BLaER1 treated with 17β-estradiol and CSF1 and Interleukin-3, amounts not matched to agents 10 nM and 100 nM (cell line): ENCODE measurements at regions not wholly inside any gene's neighbourhood (a gene's known extent, or its start where the extent isn't known, plus 50 kb on each side); places are given as distances from the start of the nearest gene placed in this dataset.

Source experiments
- H3K27ac ChIP-seq, 11 experiments: shearing (Covaris generic); formaldehyde crosslinking; 2 replicates each; pipeline ENCODE4 v1.8.1; 2022
- H3K27me3 ChIP-seq, 11 experiments: shearing (Covaris generic); formaldehyde crosslinking; 2 replicates each; pipeline ENCODE4 v1.8.1; 2022
- H3K36me3 ChIP-seq, 11 experiments: shearing (Covaris generic); formaldehyde crosslinking; 2 replicates each; pipeline ENCODE4 v1.8.1; 2022
- H3K4me1 ChIP-seq, 10 experiments: shearing (Covaris generic); formaldehyde crosslinking; 2 replicates each; pipeline ENCODE4 v1.8.1; 2022
- H3K4me2 ChIP-seq, 11 experiments: shearing (Covaris generic); formaldehyde crosslinking; 2 replicates each; pipeline ENCODE4 v1.8.1; 2022
- H3K4me3 ChIP-seq, 10 experiments: shearing (Covaris generic); formaldehyde crosslinking; 2 replicates each; pipeline ENCODE4 v1.8.1; 2022
- H3K9ac ChIP-seq, 11 experiments: shearing (Covaris generic); formaldehyde crosslinking; 2 replicates each; pipeline ENCODE4 v1.8.1; 2022
- H3K9me3 ChIP-seq, 11 experiments: shearing (Covaris generic); formaldehyde crosslinking; replicated peaks in 1 of 11; 2 replicates each; pipeline ENCODE4 v1.8.1; 2022
- H4K20me1 ChIP-seq, 11 experiments: shearing (Covaris generic); formaldehyde crosslinking; 2 replicates each; pipeline ENCODE4 v1.8.1; 2022
- Cebpa-rat ChIP-seq, 11 experiments: shearing (Covaris generic); IDR thresholded peaks; 2 replicates each; pipeline ENCODE4 v1.8.1; 2022

- H3K27me3 ChIP-seq, result no peaks in the 10 kb centered on the region
- H3K9ac ChIP-seq, result peak overlapping the region in 2 of 11 experiments; percentile 44 to 62; a peak in 4 of 22 replicates
- peak overlapping the region in 6 of 11 experiments; percentile 53 to 90 (median 84); a peak in 8 of 22 replicates for H3K27ac ChIP-seq
- H3K4me1 ChIP-seq, result peaks cover 39 to 82% (median 46%) of the 10 kb centered on the region in 10 experiments
- H4K20me1 ChIP-seq, result no peaks in the 10 kb centered on the region
- peak overlapping the region in 4 of 11 experiments; percentile 83 to 94 (median 86); a peak in 8 of 22 replicates for H3K4me2 ChIP-seq
- H3K9me3 ChIP-seq, result peaks cover 0 to 7% (median 0%) of the 10 kb centered on the region in 11 experiments; a peak in 4 of 22 replicates
- no peaks in the 10 kb centered on the region for H3K36me3 ChIP-seq
- H3K4me3 ChIP-seq, result no peak overlapping the region
- no peak for TF ChIP-seq Cebpa-rat (IDR thresholded peaks at IDR 0.05)
Observed at GRCh38 chr9:76557674-76558225, 98.8 kb downstream of the GCNT1 start.

- Histone ChIP-seq H3K27me3 (no peaks in the 10 kb centered on the region), H3K9me3 (peaks cover 0 to 7% (median 0%) of the 10 kb centered on the region in 11 experiments; a peak in 4 of 22 replicates), H3K36me3 (no peaks in the 10 kb centered on the region), H3K9ac (peak overlapping the region in 4 of 11 experiments; percentile 6 to 65 (median 54); a peak in 7 of 22 replicates), H4K20me1 (no peaks in the 10 kb centered on the region), H3K4me1 (peaks cover 46 to 87% (median 53%) of the 10 kb centered on the region in 10 experiments), H3K4me3 (no peak overlapping the region), H3K27ac (peak overlapping the region in 10 of 11 experiments; percentile 38 to 90 (median 74); a peak in 19 of 22 replicates), H3K4me2 (peak overlapping the region in 9 of 11 experiments; percentile 62 to 94 (median 81); a peak in 16 of 22 replicates)
- TF ChIP-seq Cebpa-rat (IDR thresholded peaks at IDR 0.05), result no peak
Observed at GRCh38 chr9:76558465-76558864, 99.5 kb downstream of the GCNT1 start.

GRCh38 chr9:76559286-76559685 lies 100.3 kb downstream of the GCNT1 start:
- Histone ChIP-seq H4K20me1 (no peaks in the 10 kb centered on the region), H3K36me3 (no peaks in the 10 kb centered on the region), H3K4me2 (peak overlapping the region; percentile 50 to 94 (median 74)), H3K27me3 (no peaks in the 10 kb centered on the region), H3K9ac (peak overlapping the region in 7 of 11 experiments; percentile 11 to 65 (median 42); a peak in 9 of 22 replicates), H3K4me1 (peaks cover 46 to 88% (median 57%) of the 10 kb centered on the region in 10 experiments), H3K4me3 (no peak overlapping the region), H3K9me3 (peaks cover 0 to 7% (median 0%) of the 10 kb centered on the region in 11 experiments; a peak in 4 of 22 replicates), H3K27ac (peak overlapping the region; percentile 42 to 90 (median 69); a peak in 21 of 22 replicates)
- TF ChIP-seq Cebpa-rat (IDR thresholded peaks at IDR 0.05), result no peak

- no peak overlapping the region for H3K4me3 ChIP-seq
- H3K4me1 ChIP-seq, result peaks cover 46 to 97% (median 57%) of the 10 kb centered on the region in 10 experiments
- H3K9me3 ChIP-seq, result peaks cover 0 to 5% (median 0%) of the 10 kb centered on the region in 11 experiments; a peak in 4 of 22 replicates
- H3K9ac ChIP-seq, result peak overlapping the region in 2 of 11 experiments; percentile 56 to 74; a peak in 2 of 22 replicates
- no peaks in the 10 kb centered on the region for H3K27me3 ChIP-seq
- no peaks in the 10 kb centered on the region for H4K20me1 ChIP-seq
- no peaks in the 10 kb centered on the region for H3K36me3 ChIP-seq
- no peak for TF ChIP-seq Cebpa-rat (IDR thresholded peaks at IDR 0.05)
- peak overlapping the region in 10 of 11 experiments; percentile 42 to 90 (median 74); a peak in 19 of 22 replicates for H3K27ac ChIP-seq
- peak overlapping the region; percentile 62 to 94 (median 76) for H3K4me2 ChIP-seq
Observed at GRCh38 chr9:76560481-76560922, 101.5 kb downstream of the GCNT1 start.

- no peaks in the 10 kb centered on the region for H4K20me1 ChIP-seq
- H3K4me3 ChIP-seq, result no peak overlapping the region
- H3K4me2 ChIP-seq, result peak overlapping the region; percentile 62 to 94 (median 76)
- TF ChIP-seq Cebpa-rat (IDR thresholded peaks at IDR 0.05), result no peak
- H3K27me3 ChIP-seq, result no peaks in the 10 kb centered on the region
- no peaks in the 10 kb centered on the region for H3K36me3 ChIP-seq
- H3K9ac ChIP-seq, result peak overlapping the region in 4 of 11 experiments; percentile 5 to 77 (median 74); a peak in 6 of 22 replicates
- H3K9me3 ChIP-seq, result 0 out of 22 replicates have a peak, but pooled peaks cover 0 to 3% (median 0%) of the 10 kb centered on the region in 11 experiments
- peaks cover 46 to 90% (median 57%) of the 10 kb centered on the region in 10 experiments for H3K4me1 ChIP-seq
- H3K27ac ChIP-seq, result peak overlapping the region; percentile 14 to 90 (median 69); a peak in 19 of 22 replicates
Observed at GRCh38 chr9:76561050-76561713, 102.2 kb downstream of the GCNT1 start.
